Activated naive CD8-positive, alpha-beta T cell treated with anti-CD3 and anti-CD28 coated beads for 36 hours (primary cell): ENCODE measurements at regions not wholly inside any gene's neighbourhood (a gene's known extent, or its start where the extent isn't known, plus 50 kb on each side); places are given as distances from the start of the nearest gene placed in this dataset.

ENCODE experiments used
- DNase-seq: peaks from one replicate; pipeline ENCODE4 v3.0.0; 2021
- H3K27ac Mint-ChIP-seq: one replicate; pipeline ENCODE4 v1.8.0; 2022; ENCODE audit warnings: mild to moderate bottlenecking, moderate library complexity, mixed read lengths
- H3K27me3 Mint-ChIP-seq: one replicate; pipeline ENCODE4 v1.8.0; 2022; ENCODE audit warnings: mild to moderate bottlenecking, mixed read lengths
- H3K36me3 Mint-ChIP-seq: one replicate; pipeline ENCODE4 v1.8.0; 2021; ENCODE audit warnings: mild to moderate bottlenecking, mixed read lengths
- H3K4me1 Mint-ChIP-seq: one replicate; pipeline ENCODE4 v1.8.0; 2021; ENCODE audit warnings: mixed read lengths
- H3K4me3 Mint-ChIP-seq: one replicate; pipeline ENCODE4 v1.8.0; 2022; ENCODE audit warnings: mild to moderate bottlenecking, moderate library complexity, mixed read lengths
- H3K9me3 Mint-ChIP-seq: one replicate; pipeline ENCODE4 v1.8.0; 2022; ENCODE audit warnings: mixed read lengths

GRCh38 chr1:36729716-36730510, 247.2 kb upstream of the CSF3R start:
- H3K27ac Mint-ChIP-seq = no peak overlapping the region
- no peak for DNase-seq
- H3K27me3 Mint-ChIP-seq = peaks cover 27% of the 10 kb centered on the region
- H3K36me3 Mint-ChIP-seq = no peaks in the 10 kb centered on the region
- H3K4me1 Mint-ChIP-seq = no peaks in the 10 kb centered on the region
- no peaks in the 10 kb centered on the region for H3K9me3 Mint-ChIP-seq
- no peak overlapping the region for H3K4me3 Mint-ChIP-seq

GRCh38 chr1:36729289-36729688, 246.6 kb upstream of the CSF3R start:
- H3K27ac Mint-ChIP-seq = no peak overlapping the region
- no peaks in the 10 kb centered on the region for H3K36me3 Mint-ChIP-seq
- no peaks in the 10 kb centered on the region for H3K9me3 Mint-ChIP-seq
- DNase-seq = no peak
- H3K4me3 Mint-ChIP-seq = no peak overlapping the region
- H3K4me1 Mint-ChIP-seq = no peaks in the 10 kb centered on the region
- H3K27me3 Mint-ChIP-seq = peaks cover 23% of the 10 kb centered on the region

DNA sequence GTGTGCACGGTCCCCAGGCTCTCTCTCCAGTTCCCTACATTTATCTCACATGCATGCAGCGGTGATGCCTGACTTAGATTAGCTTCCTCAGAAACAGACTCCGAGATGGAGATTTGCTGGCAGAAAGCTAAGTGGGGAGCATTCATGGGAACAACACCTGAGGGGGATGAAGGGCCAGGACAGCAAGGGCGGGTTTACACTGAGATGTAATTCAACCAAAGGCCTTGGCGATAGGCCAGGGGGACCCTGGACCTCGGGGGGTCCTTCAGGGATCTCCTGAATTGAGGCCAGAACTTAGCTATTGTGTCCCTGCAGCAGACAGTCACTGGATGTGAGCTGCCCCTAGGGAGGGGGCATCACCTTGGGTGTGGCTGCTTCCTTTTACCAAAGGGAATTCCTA, 246.1 kb upstream of the CSF3R start:
- no peaks in the 10 kb centered on the region for H3K36me3 Mint-ChIP-seq
- H3K4me1 Mint-ChIP-seq = no peaks in the 10 kb centered on the region
- no peaks in the 10 kb centered on the region for H3K9me3 Mint-ChIP-seq

GRCh38 chr1:36728051-36728450, 245.3 kb upstream of the CSF3R start:
- H3K4me1 Mint-ChIP-seq = no peaks in the 10 kb centered on the region
- no peak for DNase-seq
- peaks cover 21% of the 10 kb centered on the region for H3K27me3 Mint-ChIP-seq
- H3K4me3 Mint-ChIP-seq = no peak overlapping the region
- H3K36me3 Mint-ChIP-seq = no peaks in the 10 kb centered on the region
- H3K9me3 Mint-ChIP-seq = no peaks in the 10 kb centered on the region
- no peak overlapping the region for H3K27ac Mint-ChIP-seq

More for the DNA sequence above, 246.1 kb upstream of the CSF3R start:
- no peak for DNase-seq
- Mint-ChIP-seq H3K27ac (no peak overlapping the region), H3K4me3 (no peak overlapping the region), H3K27me3 (peaks cover 21% of the 10 kb centered on the region)

DNA sequence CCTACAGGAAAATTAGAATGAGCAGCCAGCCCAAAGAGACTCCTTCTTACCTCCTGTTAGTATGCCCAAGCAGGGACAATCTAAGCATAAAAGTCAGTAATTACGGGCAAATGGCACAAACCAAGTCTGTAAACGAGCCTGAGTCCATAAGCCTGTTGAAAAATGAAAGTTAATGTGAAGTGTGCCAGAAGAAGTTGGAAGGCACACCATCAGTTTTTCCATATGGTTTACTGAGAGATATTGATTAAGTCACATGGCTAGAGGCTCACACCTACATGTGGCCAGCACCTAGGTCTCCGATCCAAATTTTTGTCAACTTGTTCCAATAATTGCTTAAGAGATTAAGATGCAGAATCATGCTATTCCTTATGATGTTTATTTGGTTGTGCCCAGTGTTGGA, 242.4 kb upstream of the CSF3R start:
- Mint-ChIP-seq H3K9me3 (no peaks in the 10 kb centered on the region), H3K4me1 (no peaks in the 10 kb centered on the region), H3K36me3 (no peaks in the 10 kb centered on the region), H3K27ac (no peak overlapping the region), H3K27me3 (peaks cover 18% of the 10 kb centered on the region), H3K4me3 (no peak overlapping the region)
- DNase-seq = no peak

DNA sequence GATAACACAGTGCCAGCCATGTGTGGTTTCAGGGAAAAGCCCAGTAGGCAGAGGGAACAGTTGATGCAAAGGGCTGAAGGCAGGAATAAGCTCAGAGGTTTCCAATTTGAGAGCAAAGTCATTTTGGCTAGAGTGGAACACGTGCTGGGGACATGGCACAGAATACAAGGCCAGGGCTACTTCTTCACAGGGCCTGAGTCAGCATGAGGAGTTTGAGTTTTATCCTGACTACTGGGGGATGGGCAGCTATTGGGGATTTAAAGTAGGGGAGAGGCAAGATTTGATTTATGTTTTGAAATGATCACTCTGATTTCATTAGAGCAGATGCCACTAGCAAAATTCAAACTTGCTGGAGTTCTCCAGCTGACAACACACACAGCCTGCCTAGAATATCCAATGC, 241.1 kb upstream of the CSF3R start:
- no peak for DNase-seq
- H3K27me3 Mint-ChIP-seq = peaks cover 8% of the 10 kb centered on the region
- no peaks in the 10 kb centered on the region for H3K36me3 Mint-ChIP-seq
- no peak overlapping the region for H3K4me3 Mint-ChIP-seq
- H3K4me1 Mint-ChIP-seq = no peaks in the 10 kb centered on the region
- no peaks in the 10 kb centered on the region for H3K9me3 Mint-ChIP-seq
- no peak overlapping the region for H3K27ac Mint-ChIP-seq

DNA sequence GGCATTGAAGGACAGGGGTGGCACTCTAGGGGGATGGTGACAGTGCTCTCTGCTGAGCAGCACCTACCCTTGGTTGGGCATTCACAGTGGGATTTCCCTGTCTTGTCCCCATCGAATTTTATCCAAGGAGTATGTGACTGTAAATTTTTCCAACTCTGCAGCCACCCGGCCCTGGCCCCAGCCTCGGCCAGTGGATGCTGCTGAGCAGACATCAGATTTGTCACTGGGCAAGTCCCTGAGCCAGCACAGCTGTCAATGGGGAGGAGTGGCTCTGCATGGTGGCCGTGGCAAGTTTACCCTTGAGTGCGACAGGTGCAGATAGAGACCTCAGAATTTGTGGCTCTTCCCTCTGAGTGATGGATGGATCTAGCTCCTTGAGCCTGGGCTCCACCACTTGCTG, 240.2 kb upstream of the CSF3R start:
- Mint-ChIP-seq H3K4me3 (no peak overlapping the region), H3K9me3 (no peaks in the 10 kb centered on the region), H3K27ac (no peak overlapping the region), H3K4me1 (no peaks in the 10 kb centered on the region), H3K27me3 (peaks cover 4% of the 10 kb centered on the region), H3K36me3 (no peaks in the 10 kb centered on the region)
- DNase-seq = no peak

- Mint-ChIP-seq H3K27ac (no peak overlapping the region), H3K9me3 (no peaks in the 10 kb centered on the region), H3K4me1 (no peaks in the 10 kb centered on the region), H3K4me3 (no peak overlapping the region), H3K36me3 (no peaks in the 10 kb centered on the region), H3K27me3 (peaks cover 4% of the 10 kb centered on the region)
- DNase-seq = no peak
Observed at GRCh38 chr1:36721261-36721660, 238.5 kb upstream of the CSF3R start.

GRCh38 chr1:36717431-36717830, 234.7 kb upstream of the CSF3R start:
- DNase-seq = no peak
- no peaks in the 10 kb centered on the region for H3K9me3 Mint-ChIP-seq

DNA sequence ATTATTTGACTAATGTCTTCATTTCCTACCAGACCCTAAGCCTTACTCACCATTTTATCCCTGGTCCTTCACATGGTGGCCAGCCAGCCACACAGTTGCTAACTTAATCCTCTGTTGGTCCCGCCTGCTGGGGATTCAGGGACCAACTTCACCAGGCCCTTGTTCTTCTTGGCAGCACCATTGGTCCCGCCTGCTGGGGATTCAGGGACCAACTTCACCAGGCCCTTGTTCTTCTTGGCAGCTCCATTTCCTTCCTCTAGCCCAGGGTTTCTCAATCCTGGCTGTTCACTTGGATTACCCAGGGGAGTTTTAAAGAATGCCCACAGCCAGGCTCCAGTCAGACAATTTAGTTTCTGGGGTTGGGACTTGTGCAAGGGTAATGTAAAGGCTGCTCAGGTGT, 233.1 kb upstream of the CSF3R start:
- H3K4me1 Mint-ChIP-seq = peaks cover 3% of the 10 kb centered on the region
- peaks cover 28% of the 10 kb centered on the region for H3K27me3 Mint-ChIP-seq
- no peak for DNase-seq
- no peaks in the 10 kb centered on the region for H3K36me3 Mint-ChIP-seq
- H3K4me3 Mint-ChIP-seq = no peak overlapping the region
- no peak overlapping the region for H3K27ac Mint-ChIP-seq
- no peaks in the 10 kb centered on the region for H3K9me3 Mint-ChIP-seq

More at GRCh38 chr1:36717431-36717830, 234.7 kb upstream of the CSF3R start:
- H3K27me3 Mint-ChIP-seq = peaks cover 24% of the 10 kb centered on the region
- H3K36me3 Mint-ChIP-seq = no peaks in the 10 kb centered on the region
- H3K27ac Mint-ChIP-seq = no peak overlapping the region
- no peak overlapping the region for H3K4me3 Mint-ChIP-seq
- peaks cover 3% of the 10 kb centered on the region for H3K4me1 Mint-ChIP-seq

- no peaks in the 10 kb centered on the region for H3K9me3 Mint-ChIP-seq
- peaks cover 33% of the 10 kb centered on the region for H3K27me3 Mint-ChIP-seq
- H3K36me3 Mint-ChIP-seq = no peaks in the 10 kb centered on the region
- H3K4me3 Mint-ChIP-seq = no peak overlapping the region
- H3K27ac Mint-ChIP-seq = no peak overlapping the region
- DNase-seq = no peak
- H3K4me1 Mint-ChIP-seq = peaks cover 3% of the 10 kb centered on the region
Observed at GRCh38 chr1:36714301-36714700, 231.6 kb upstream of the CSF3R start.

DNA sequence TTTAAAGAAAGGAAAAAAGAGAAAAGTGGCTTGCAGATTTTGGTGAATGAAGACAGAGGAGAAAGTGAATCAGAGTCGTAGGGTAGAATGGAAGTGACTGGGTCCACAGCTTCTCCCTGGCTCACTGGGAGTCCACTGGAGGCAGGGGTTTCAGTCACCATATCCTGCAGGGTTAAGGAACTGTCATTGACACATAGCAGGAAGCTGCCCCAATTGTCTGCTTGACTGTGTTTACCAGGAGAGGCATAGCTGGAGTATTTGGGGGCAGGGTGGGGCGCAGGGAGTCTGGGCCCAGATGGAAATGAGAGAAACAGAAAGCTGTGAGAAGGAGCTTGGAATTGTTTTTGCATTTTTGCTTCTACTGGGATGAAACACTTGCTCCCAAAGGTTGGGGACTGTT, 228.8 kb upstream of the CSF3R start:
- Mint-ChIP-seq H3K9me3 (no peaks in the 10 kb centered on the region), H3K27me3 (peaks cover 43% of the 10 kb centered on the region), H3K4me1 (peaks cover 3% of the 10 kb centered on the region), H3K4me3 (no peak overlapping the region), H3K27ac (no peak overlapping the region), H3K36me3 (no peaks in the 10 kb centered on the region)
- DNase-seq = no peak

- Mint-ChIP-seq H3K4me3 (no peak overlapping the region), H3K4me1 (peaks cover 3% of the 10 kb centered on the region), H3K27me3 (peaks cover 43% of the 10 kb centered on the region), H3K9me3 (no peaks in the 10 kb centered on the region), H3K36me3 (no peaks in the 10 kb centered on the region), H3K27ac (no peak overlapping the region)
- DNase-seq = no peak
Observed at GRCh38 chr1:36710951-36711350, 228.2 kb upstream of the CSF3R start.

DNA sequence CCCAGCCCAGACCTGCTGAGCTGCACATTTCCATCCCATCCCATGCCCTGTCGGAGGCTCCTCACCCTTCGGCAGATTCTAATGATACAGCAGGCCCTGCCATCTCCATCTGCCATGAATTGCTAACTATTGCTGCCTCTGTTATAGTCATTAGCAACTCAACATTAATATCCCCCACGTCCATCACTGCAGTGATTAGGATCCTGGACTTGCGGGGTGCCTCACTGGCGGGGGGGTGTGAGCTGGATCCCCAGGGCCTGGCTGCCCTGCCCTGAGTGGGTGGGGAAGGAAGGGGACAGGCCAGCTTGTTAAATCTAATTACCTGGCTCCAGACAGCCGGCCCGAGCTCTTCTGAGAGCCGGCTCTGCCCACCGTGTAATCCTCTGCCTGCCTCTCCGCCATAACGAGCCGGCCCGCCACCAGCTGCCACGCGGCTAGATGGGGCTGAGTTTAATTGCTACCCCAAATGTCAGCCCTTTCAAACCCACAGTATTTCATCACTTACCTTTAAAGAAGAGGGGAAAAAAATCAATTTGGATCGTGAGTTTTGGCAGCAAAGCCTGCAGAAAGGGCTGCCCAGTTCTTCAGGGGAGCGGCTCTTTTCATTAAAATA, 227.3 kb upstream of the CSF3R start:
- H3K4me3 Mint-ChIP-seq = no peak overlapping the region
- peaks cover 39% of the 10 kb centered on the region for H3K27me3 Mint-ChIP-seq
- DNase-seq = no peak
- H3K9me3 Mint-ChIP-seq = no peaks in the 10 kb centered on the region
- no peaks in the 10 kb centered on the region for H3K36me3 Mint-ChIP-seq
- peaks cover 3% of the 10 kb centered on the region for H3K4me1 Mint-ChIP-seq
- no peak overlapping the region for H3K27ac Mint-ChIP-seq

GRCh38 chr1:36708587-36708986, 225.9 kb upstream of the CSF3R start:
- no peaks in the 10 kb centered on the region for H3K9me3 Mint-ChIP-seq
- no peaks in the 10 kb centered on the region for H3K36me3 Mint-ChIP-seq
- H3K27ac Mint-ChIP-seq = no peak overlapping the region
- DNase-seq = no peak
- peaks cover 2% of the 10 kb centered on the region for H3K4me1 Mint-ChIP-seq
- H3K27me3 Mint-ChIP-seq = peaks cover 39% of the 10 kb centered on the region
- no peak overlapping the region for H3K4me3 Mint-ChIP-seq

DNA sequence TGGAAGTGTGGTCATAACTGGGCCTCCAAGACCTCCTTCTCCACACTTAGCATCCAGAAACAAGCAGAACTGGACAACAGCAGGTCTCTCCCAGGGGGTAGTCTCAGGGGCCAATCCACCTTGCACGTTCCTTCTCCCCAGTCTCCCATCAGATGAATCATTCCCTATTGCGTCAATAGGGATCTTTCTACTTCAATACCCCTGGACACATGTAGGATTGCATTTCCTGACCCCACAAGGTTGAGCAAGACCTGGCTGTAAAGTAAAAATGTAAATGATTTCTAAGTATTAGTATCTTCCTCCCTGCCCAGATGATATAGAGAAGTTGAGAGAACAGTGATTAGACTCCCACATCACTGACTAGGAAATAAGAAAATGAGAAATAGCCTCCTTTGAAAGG, 224.5 kb upstream of the CSF3R start:
- no peak for DNase-seq
- peaks cover 5% of the 10 kb centered on the region for H3K4me1 Mint-ChIP-seq
- no peak overlapping the region for H3K27ac Mint-ChIP-seq
- H3K36me3 Mint-ChIP-seq = no peaks in the 10 kb centered on the region
- H3K9me3 Mint-ChIP-seq = no peaks in the 10 kb centered on the region
- H3K27me3 Mint-ChIP-seq = peaks cover 38% of the 10 kb centered on the region
- no peak overlapping the region for H3K4me3 Mint-ChIP-seq
